Peyer's patch (tissue), 4 donors: ENCODE measurements at regions not wholly inside any gene's neighbourhood (a gene's known extent, or its start where the extent isn't known, plus 50 kb on each side); places are given as distances from the start of the nearest gene placed in this dataset.

ENCODE experiments used
- CTCF ChIP-seq, 6 experiments: fragments of 450-650 bp in 4 of 6; fragments of 200-600 bp in 2 of 6; sonication (generic) in 1 of 6; IDR thresholded peaks; one replicate each; pipeline ENCODE4 v1.5.1; 2017 to 2019; ENCODE audit warnings: antibody characterized with exemption in 6 of 6, mild to moderate bottlenecking in 3 of 6, moderate library complexity in 1 of 6
- POLR2A ChIP-seq, 2 donors: fragments of 450-650 bp; IDR thresholded peaks; one replicate each; pipeline ENCODE4 v1.5.1; 2017; ENCODE audit warnings: antibody characterized with exemption in 2 of 2, mild to moderate bottlenecking in 2 of 2, moderate library complexity in 2 of 2

GRCh38 chr18:3394648-3395047 lies 55.3 kb upstream of the TGIF1 start:
- TF ChIP-seq POLR2A (IDR thresholded peaks at IDR 0.05) = no peak
- no peak for TF ChIP-seq CTCF (IDR thresholded peaks at IDR 0.05)
